Upper lobe of left lung (tissue), 4 donors: ENCODE measurements at regions not wholly inside any gene's neighbourhood (a gene's known extent, or its start where the extent isn't known, plus 50 kb on each side); places are given as distances from the start of the nearest gene placed in this dataset.

Experiments used
- CTCF ChIP-seq, 6 experiments: fragments of 450-650 bp in 4 of 6; fragments of 200-600 bp in 2 of 6; sonication (generic) in 2 of 6; IDR thresholded peaks; one replicate each; pipeline ENCODE4 v1.5.1; 2016 to 2019; ENCODE audit warnings: antibody characterized with exemption in 6 of 6
- POLR2AphosphoS5 ChIP-seq, 2 donors: sonication (generic); formaldehyde crosslinking; IDR thresholded peaks; one replicate each; pipeline ENCODE4 v1.5.1; 2017; ENCODE audit warnings: antibody characterized with exemption in 2 of 2

- no peak for TF ChIP-seq CTCF (IDR thresholded peaks at IDR 0.05)
- no peak for TF ChIP-seq POLR2AphosphoS5 (IDR thresholded peaks at IDR 0.05)
These were observed 87.6 kb downstream of the YTHDF1 start for GRCh38 chr20:63128367-63128766.
